ENCODE measurements at regions not wholly inside any gene's neighbourhood (a gene's known extent, or its start where the extent isn't known, plus 50 kb on each side); places are given as distances from the start of the nearest gene placed in this dataset.

DNA sequence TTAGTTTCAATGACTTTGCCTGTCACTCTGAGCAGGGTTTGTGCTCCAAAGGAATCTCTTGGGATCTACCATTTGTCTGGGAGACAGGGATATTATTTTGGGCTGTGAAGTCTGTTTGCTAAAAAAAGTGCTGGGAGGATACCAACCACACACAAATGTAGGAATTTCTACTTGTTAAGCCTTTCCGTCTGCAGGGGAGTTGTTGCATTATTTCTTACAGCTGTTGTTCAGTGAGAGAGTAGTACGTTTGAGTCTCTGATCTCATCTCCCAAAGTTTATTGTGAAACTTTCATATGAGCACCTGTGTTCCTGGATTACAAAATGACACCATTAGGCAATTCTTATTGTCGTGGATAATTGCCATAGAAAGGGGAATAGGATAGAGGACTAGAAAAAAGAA lies 78.3 kb upstream of the SEMA6A start:
- no peak for DNase-seq

- no peak for DNase-seq
Observed at GRCh38 chr5:116652196-116652729, 77.6 kb upstream of the SEMA6A start.

DNA sequence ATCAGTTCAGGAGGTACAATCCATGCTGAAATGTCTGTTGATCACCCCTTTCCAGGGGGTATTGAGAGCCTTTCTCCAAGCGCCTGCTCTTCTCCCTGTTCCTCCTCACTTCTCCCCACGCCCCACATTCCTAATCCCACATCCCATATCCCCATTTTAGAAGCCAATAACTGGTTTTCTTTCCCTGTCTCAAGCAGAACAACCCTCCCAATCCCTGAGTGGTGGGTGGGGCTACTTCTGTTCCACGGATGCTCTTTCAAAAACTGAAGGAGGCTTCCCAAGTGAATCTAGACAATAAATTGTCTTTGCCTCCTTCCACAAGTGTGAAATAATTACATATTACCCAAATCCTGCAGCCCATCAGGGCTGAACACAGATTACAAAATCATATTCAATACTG lies 77.0 kb upstream of the SEMA6A start:
- no peak for DNase-seq

DNA sequence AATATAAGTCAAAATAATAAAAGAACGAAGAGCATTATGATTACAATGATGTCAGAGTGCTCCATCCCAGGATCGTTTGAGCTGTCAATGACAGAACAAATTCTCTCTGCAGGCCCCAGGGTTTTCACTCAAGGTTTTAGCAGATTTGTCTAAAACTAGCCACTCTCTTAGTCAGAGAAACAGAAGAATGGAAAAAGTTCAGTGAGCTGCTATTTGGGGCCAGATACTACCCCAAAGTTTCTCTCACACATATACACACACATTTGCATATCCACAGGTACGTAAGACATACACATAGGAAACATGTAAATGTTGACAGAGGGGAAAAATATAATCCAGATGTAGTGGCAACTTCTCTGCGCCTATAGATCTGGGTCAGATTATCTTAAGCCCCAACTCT lies 76.3 kb upstream of the SEMA6A start:
- no peak for DNase-seq

GRCh38 chr5:116650544-116650943 lies 75.9 kb upstream of the SEMA6A start:
- DNase-seq, result no peak

DNA sequence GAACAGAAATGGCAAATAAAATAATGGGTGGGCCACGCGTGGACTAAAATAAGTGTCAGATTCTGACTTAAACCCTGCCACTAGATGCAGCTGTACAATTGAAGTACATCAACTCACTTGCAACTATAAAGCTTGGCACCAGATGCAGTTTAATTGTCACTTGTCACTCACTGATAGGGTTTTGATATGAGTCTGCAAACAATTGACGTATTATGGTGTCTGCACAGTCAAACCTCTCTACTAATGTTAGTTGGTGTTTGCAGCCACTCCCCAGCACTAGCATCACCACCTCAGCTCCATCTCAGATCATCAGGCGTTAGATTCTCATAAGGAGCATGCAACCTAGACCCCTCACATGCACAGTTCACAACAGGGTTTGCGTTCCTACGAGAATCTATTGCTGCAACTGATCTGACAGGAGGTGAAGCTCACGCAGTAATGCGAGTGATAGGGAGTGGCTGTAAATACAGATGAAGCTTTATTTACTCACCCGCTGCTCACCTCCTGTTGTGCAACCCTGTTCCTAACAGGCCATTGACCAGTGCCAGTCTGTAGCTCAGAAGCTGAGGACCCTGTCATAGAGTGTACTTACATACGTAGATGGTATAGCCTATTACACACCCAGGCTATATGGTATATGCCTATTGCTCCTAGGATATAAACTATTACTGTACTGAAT lies 72.1 kb upstream of the SEMA6A start:
- no peak for DNase-seq

DNA sequence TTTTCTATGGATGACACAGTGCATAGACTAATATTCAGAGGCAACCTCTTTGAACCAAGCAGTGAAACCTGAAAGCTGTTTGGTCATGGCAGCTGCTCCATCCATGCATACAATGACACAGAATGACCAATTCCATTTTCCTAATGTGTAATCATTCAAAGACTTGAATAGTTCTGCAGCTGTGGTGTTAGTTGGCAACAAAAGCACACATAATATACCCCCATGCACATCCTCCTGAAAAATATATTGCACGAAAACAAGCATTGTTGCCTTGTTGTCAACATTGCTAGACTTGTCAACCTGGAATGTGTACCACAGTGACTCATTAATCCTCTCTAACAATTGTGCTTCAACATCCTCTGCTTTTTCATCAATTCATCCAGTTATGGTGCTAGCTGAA lies 71.0 kb upstream of the SEMA6A start:
- DNase-seq, result no peak

- DNase-seq, result no peak
Observed at GRCh38 chr5:116640236-116640635, 65.6 kb upstream of the SEMA6A start.

- DNase-seq, result no peak
Observed at GRCh38 chr5:116637149-116637740, 62.6 kb upstream of the SEMA6A start.

GRCh38 chr5:116632890-116633289 lies 58.3 kb upstream of the SEMA6A start:
- no peak for DNase-seq

GRCh38 chr5:116631147-116631546 lies 56.5 kb upstream of the SEMA6A start:
- no peak for DNase-seq

- DNase-seq, result no peak
Observed at GRCh38 chr5:116629168-116629567, 54.5 kb upstream of the SEMA6A start.

- no peak for DNase-seq
Observed at GRCh38 chr5:116626945-116627679, 52.5 kb upstream of the SEMA6A start.

DNA sequence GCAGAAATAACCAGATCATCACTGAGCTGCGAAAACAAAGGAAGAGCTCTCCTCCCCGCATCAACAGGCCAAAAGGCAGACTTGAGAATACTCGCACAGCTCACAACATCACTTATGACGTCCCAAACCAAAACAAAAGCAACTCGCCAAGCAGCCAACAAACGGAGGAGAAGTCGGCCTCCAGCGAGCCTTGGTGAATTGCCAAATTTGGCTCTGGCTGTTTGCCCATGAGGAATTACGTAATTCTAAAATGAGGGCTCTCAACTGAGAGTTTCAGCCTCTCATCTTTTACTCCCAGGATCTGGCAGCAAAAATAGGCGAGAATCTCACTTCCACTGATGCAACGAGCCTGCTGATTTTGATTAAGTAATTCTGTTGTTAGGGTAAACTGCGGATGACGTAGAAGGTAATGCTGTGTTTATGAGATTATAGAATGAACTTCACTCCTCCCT lies 51.7 kb upstream of the SEMA6A start:
- no peak for DNase-seq
